ENCODE measurements at regions not wholly inside any gene's neighbourhood (a gene's known extent, or its start where the extent isn't known, plus 50 kb on each side); places are given as distances from the start of the nearest gene placed in this dataset.
A peak's percentile ranks its signal among the peaks of the same experiment; 100 is the strongest.
"Not testable (repeated sequence)": the region's sequence is repeated elsewhere in the genome, so short reads cannot be mapped to it uniquely, and the experiment has no call there.

DNA sequence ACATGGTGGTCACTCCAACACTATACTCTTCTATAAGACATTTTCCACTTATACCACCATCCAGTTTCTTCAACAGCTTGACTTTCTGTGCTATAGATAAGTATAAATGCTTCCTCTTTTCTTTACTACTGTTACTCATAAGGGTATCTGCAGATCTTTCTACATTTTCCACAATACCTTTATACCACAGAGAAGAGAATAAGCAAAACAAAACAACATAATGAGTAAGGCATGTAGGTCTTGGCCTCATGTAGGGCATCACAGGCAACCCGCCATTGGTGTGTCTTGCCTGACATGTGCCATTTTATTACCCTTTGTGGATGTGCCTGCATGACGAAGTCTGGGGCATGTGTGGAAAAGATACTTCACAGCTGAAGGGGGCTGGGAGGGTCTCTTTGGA, 265.3 kb upstream of the STARD13 start:
- DNase-seq (ENCODE audit: low spot score), result no peak

DNA sequence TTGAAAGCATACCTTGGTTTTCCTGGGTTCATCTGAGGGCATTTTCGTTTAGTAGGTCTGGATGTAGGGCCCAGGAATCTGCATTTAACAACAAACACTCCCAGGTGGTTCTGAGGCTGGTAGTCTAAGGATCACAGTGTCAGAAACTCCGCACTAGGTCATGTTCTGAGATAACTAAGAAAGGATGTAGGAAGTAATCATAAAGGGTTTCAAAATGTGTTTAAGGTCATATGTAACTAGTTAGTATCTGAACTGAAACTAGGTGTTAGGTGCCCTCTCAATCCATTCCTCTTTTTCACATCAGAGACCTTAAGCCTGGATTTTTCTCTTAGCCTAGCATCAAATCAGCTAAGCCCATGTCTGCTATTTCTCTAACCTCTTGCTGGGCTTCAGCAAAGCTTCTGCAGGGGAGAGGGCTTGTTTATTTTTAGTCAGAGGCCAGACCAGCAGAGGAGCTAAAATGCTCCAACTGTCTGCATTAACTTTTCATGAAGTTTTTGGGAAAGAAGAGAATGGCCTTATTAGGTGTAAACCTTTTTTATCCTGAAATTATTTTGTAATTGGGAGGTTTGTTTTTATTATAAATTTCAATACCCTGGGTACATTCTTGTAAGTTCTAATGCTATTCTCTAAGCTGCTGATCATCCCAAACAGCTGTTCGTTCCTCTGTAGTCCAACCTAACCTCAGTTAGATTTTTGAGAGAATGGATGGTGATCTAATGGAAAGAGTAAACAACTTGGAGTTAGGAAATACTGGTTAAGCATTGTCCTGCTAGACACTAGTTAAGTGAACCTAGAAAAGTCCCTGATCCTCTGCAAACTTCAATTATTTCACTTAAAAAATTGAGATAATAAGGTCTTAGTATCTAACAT, 262.8 kb upstream of the RFC3 start:
- peak; percentile 8 for DNase-seq (ENCODE audit: low spot score)

DNA sequence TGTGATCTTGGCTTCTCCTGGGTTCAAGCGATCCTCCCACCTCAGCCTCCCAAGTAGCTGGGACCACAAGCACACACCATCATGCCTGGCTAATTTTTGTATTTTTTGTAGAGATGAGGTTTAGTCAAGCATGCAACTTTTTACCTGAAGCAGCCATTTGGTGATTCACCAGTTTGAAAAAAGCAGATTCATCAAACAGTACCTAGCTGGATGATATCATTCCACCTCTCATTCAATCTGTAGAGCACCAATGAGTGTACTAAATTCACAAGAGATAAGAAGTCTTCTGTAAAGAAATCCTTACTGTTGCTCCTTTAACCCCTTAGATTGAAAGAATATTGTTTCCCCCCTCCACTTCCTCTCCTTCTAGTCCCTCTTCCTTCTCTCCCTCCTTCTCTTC, 261.1 kb upstream of the RFC3 start:
- DNase-seq (ENCODE audit: low spot score), result no peak

DNA sequence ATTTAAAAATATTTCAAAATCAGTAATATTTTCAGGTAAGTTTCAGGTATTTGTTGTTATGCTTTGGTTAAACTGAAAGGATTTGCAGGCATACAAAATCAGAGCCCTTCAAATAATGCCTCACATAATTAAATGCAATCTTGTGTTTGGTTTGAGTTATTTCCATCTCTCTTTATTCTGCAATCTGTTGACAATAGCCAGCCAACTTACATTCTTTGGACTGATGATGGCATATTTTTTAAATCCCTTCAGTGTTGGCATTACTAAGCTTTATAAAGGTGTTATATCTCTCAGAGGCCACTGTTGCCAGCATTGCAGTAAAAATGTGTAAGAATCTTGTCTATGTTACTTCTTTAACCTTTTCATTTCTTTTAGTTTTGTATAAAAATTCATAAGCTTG, 257.2 kb upstream of the RFC3 start:
- peak; percentile 9 for DNase-seq (ENCODE audit: low spot score)

DNA sequence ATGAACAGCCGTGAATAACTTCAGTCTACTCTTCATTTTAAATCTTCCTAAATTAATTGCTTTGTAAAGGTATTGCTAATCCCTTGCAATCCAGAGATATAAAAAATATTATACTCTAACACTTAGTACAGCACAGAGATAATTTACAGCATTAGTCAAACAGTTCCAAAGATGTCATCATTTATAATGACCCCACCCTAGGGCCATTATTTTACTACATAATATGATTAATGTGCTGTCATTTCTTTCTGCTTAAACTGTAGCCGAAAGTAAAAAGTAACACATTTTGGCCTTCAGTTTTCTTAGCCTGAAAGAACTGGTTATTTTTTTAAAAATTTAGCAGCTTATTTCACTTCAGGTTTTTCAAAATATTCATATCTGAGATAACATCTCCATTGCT, 256.3 kb upstream of the RFC3 start:
- no peak for DNase-seq (ENCODE audit: low spot score)

DNA sequence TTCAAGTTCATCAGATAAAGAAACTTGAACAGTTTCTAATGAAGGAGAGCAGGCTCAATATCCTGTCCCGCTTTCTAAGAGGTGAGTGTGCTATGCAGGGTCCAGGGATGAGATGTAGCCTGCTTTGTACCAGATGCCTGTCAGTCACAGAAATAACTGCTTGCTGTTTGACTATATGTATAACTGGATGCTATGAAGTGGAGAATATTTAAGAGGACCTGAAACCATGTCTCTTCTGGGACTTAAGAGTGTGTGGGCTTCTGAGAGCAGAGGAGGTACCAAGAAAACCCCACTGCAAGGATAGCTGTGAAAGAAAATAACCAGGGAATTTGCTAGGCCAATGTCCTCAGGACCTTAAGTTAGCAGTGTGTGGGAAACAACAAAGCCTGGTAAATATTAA, 246.3 kb upstream of the RFC3 start:
- DNase-seq (ENCODE audit: low spot score), result no peak

DNA sequence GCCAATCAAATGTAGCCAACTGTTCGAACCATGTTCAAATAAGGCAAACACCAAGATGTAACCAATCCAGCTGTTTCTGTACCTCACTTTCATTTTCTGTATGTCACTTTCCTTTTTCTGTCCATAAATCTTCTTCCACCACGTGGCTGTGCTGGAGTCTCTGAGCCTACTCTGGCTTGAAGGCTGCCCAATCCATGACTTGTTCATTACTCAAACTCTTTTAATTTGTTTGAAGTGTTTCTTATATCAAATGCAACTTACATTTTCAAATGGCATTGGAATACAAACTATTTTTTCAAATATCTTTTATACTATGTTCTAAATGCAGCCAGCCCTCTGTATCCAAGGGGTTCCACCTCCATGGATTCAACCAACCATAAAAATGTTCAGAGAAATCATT, 245.6 kb upstream of the RFC3 start:
- DNase-seq (ENCODE audit: low spot score), result not testable (repeated sequence)

DNA sequence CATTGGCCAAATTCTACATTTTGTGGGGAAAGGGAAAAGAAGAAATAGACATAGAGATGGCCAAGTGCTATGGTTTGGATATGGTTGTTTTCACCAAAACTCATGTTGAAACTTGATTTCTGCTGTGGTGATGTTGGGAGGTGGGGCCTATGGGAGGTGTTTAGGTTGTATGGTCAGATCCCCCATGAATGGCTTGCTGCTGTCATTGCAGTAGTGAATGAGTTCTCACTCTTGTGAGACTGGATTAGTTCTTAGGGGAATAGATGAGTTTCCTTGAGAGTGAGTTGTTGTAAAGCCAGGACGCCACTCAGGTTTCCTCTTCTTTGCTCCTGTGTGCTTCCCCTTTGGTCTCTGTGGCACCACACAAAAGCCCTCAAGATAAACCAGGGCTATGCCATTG, 242.6 kb upstream of the RFC3 start:
- no peak for DNase-seq (ENCODE audit: low spot score)

DNA sequence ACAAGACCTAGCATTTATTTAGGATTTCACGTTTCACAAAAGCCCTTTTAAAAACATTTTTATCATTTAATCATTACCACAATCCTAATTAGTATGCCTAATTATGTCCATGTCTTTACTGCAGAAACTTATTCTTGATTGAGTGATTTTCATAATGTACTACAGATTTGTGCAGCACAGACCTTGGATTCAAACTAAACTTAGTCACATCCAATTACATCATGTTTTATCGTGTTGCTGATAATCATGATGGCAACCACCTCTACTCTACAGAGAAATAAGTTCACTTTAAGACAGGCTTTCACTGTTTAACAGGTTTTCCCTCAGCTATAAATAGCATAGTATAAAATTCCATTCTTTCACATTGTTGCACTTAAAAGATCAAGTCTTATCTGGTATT, 240.9 kb upstream of the RFC3 start:
- DNase-seq (ENCODE audit: low spot score), result no peak

DNA sequence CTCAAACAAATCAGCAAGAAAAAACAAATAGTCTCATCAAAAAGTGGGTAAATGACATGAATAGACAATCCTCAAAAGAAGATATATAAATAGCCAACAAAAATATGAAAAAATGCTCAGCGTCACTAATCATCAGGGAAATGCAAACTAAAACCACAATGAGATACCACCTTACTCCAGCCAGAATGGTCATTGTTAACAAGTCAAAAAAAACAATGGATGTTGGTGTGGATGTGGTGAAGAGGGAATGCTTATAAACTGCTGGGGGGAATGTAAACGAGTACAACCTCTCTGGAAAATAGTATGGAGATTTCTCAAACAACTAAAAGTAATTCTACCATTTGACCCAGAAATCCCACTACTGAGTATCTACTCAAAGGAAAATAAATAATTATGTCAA, 239.2 kb upstream of the RFC3 start:
- DNase-seq (ENCODE audit: low spot score), result no peak

DNA sequence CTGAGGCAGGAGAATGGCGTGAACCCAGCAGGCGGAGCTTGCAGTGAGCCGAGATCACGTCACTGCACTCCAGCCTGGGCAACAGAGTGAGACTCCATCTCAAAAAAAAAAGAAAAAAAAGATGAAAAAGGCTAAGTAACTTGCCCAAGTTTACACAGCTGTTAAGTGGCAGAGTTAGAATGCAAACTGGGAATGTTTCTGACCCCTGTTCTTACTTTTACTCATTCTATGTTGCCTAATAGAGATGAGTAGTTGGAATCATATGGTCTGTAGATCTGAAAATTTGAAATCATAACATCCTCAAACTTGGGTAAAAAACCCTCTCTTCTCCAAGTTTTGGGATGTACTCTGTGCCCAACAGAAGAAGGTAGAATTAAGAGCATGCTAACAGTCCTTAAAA, 235.8 kb upstream of the RFC3 start:
- DNase-seq (ENCODE audit: low spot score), result no peak

DNA sequence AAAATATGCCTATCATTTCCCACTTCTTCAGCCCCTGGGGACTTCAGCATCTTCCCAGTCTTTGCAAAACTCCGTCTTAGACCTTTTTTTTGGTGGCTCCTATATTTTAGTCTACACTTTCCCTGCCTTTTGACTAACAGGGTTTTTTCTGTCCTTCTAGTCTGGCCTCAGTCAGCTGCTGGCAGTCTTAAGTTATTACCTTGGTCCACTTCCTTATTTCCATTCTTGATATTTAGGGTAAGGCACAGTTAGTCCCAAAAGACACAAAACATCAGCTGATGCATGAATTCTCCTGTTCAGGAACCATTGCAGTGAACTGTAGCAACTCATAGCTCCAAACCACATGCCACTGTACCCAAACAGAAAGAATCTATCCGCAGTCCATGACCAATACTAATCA, 234.6 kb upstream of the RFC3 start:
- no peak for DNase-seq (ENCODE audit: low spot score)

DNA sequence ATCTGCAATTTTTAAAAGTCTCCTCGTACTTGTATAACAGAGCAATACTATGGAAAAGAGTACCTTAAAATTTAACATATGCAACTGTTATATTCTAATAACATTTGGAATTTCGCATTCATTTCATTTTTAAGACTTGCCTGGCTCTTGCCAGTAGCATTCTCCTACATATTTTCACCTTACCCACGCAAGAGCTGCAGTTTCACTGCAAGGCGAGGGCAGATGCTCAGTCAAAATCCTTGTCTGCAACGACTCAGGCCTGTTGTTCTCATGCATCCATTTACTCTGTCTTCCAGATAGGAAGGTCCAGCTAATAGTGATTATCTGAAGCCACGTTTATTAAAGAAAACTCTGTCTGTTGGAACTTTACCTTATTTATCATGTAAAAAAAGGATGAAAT, 227.0 kb upstream of the RFC3 start:
- no peak for DNase-seq (ENCODE audit: low spot score)

DNA sequence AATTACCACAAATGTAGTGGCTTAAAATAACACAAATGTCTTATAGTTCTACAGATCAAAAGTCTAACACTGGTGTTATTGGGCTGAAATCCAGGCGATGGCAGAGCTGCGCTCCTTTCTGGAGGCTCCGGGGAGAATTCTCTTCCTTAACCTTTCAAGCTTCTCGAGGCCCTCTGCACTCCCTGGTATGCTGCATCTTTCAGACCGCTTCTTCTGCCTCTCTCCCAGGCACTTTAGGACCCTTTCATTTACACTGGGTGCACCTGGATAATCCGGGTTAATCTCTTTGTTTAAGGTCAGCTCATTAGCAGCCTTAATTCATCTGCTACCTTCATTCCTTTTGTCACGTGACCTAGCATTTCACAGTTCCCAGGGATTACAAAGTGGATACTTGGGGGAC, 211.3 kb upstream of the RFC3 start:
- DNase-seq (ENCODE audit: low spot score), result no peak

DNA sequence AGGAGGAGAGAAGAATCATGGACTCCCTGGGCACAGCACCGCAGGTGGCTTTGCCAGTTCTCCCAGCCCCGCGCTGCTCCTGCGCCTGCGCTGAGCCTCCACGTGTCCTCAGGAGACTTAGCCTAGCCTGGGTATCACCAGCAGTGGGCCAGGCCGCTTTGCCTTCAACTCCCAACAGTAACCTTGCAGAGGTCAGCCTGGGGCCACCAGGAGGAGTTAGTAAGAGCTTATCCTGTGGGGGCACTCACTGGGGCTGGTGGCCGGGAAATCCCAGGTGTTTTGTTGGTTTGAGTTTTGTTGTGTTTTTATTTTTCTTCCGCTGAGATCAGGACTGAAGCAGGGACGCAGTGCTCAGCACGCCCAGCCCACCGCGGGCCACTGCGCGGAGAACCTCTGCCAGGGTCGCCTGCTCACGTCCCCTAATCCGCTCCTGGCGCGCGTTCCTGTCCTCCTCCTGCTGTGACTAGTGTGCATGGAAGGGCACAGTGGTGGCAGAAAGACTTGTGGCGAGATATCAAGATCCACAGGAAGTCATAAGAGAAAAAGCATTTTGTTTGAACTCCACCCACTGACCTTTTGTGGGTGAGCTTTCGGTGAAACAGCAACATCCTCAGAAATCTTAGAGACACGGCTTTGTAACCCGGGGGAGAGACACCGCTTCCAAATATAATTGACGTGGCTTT, 207.4 kb upstream of the RFC3 start:
- no peak for DNase-seq (ENCODE audit: low spot score)

DNA sequence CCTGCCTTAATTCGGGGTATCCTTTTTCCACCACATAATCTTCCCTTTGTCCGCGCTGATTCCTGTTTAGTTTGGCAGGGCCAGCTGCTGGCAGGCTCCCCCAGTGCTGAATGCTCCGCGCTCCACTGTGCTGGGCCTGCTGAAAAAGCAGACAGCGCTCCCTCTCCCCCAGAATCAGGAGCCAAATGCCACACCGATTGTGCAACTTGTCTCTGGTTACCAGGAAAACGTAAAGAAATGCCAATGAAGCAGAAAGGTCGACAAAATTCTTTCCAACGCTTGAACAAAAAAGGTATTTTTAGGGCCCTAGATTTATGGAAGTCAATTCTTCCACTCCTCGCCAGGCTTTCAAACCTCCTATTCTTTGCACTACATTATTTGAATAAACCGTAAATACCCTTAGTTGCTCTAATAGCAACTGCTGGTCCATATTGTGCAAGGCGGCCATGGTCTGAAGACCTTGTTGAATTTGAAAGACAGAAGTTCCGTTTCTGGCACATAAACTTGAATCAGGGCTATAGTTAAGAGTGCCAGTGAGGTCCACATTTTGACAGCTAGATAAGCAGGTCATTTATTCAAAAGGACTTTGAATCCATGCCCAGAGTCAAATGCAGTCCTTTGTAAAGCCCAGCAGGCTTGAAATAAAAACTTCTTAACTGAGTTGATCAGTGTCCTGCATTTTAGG, 206.7 kb upstream of the RFC3 start:
- DNase-seq (ENCODE audit: low spot score), result no peak

DNA sequence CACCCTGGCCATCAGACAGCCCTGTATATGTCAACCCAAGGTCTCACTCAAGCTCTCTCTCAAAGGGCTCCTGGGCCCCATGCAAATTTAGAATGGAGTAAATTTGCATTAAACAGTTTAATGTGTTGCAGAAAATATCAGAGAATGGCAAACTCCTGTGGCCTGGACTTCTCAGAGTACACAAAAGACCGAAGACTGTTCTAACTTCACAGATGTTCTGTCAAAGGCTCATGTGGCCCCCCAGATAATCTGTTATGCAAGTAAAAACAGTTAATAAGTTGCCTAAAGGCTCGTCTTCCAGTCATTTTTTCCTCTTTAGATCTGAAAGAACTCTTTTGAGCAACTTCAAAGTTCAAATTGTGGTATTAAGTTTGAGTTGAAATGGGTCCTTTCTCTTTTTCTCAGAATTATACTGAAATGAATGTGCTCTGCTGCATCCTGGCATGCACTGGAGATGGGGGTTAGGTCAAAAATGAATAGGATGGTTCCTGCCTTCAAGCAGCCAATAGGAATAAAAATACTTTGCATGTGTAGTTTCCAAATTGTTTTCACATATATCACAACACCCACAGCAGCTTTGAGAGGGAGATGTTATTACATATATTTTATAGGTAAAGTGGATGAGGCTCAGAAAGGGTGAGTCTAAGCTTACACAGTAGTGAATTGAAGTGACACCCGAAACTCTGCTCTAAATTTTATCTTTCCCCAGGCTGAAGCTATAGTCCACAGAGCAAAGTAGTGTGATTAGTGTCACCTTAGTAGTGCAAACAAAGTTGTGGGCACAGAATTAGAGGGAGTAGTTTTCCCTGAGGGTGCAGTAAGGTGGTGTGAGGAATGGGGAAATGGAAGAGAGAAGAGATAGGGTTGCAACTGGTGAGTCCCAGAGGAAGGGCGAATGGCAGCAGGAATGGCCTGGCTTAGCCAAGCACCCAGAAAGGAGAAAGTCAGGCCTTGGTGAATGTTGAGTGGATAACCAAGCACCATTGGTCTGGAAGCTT, 205.0 kb upstream of the RFC3 start:
- no peak for DNase-seq (ENCODE audit: low spot score)

DNA sequence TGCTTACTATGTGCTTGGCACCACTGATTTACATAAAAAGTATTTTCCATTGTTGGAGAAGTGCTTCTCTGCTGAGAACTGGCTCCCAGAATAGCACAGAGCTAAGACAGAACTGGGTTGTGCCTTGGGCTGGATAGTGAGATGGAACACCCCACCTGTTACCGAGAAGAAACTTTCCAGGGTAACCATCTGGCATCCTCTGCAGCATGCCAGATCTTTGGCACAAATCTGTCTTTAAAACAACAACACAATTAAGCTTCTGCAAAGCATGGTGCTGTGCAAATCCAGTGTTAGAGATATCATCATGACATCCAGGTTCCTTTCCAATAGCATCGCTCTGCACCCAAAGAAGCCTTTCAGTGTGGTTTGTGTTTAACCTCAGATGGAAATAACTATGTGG, 202.5 kb upstream of the RFC3 start:
- DNase-seq (ENCODE audit: low spot score), result no peak

DNA sequence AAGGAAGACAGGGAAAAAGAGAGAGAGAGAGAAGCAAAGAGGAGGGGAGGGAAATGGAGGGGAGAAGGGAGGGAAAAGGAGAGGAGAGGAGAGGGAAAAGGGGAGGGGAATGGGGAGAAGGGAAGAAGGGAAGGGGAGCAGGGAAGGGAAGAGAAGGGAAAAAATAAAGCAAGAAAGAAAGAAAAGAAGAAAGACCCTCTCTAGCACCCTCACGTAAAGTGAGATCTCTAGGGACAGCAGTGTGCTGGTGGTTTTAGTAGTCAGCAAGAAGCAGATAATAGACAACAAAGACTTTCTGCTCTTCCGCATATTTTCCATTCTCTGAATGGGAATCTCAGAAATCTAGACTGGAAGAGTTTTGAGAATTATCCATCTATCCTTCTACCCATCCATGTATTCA, 201.8 kb upstream of the RFC3 start:
- no peak for DNase-seq (ENCODE audit: low spot score)

DNA sequence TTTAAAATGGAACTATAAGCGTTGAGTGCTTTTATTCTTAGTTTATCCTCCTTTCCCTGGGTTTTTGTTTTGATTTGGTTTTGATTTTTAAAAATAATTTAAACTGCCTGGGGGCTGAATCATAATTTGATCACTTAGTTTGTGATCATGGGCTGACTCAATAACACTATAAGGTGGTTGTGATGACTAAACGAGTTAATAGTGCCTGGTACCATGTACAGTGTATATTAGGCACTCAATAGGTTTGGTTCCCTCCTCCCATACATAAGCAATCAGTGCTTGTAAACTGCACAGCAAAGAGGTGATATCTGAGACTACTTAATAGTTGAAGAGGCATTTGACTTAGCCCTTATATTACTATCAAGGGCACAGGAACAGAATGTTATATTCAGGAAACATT, 200.9 kb upstream of the RFC3 start:
- DNase-seq (ENCODE audit: low spot score), result no peak

DNA sequence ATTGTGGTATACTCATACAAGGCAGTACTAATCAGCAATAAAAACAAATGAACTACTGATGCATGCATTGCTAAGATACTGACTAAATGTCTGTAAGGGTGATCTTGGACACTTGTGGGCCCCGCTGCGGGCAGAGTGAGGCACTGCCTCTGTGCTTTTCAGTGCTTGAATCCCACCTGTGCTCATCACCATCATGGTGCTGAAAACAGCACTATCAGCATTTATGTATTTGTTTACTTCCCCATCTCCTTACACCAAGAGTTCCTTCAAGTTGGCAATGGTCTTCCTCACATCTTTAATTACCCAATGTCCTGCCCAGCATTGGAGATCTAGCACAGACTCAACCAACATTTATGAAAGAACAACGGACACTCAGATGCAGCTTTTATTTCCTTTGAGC, 193.7 kb upstream of the RFC3 start:
- no peak for DNase-seq (ENCODE audit: low spot score)

DNA sequence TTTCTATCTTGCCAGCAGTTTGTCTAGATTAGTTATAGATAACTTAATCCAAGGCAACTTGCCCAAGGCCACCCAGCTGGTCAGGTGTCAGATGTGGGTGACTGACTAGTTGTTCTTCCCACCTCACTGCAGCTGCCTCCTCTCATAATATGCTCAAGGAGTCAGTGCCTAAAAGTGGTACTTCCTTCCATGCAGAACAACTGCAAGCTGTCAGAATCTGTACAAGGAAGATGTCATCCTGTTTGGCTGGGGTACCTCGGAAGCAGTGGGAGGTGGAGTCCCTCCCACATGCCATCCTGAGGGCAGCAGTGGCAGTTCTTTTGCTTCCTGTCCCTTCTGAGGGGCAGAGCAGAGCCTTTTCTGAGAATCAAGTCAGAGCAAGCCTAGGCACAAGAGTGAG, 193.2 kb upstream of the RFC3 start:
- DNase-seq (ENCODE audit: low spot score), result no peak

All from AG20443 (cell line).